ENCODE measurements at regions not wholly inside any gene's neighbourhood (a gene's known extent, or its start where the extent isn't known, plus 50 kb on each side); places are given as distances from the start of the nearest gene placed in this dataset.

- peak; percentile 97 for TF ChIP-seq ARID5B (CRISPR knock-in tag; IDR thresholded peaks at IDR 0.05)
- TF ChIP-seq NCOA2 (CRISPR knock-in tag; IDR thresholded peaks at IDR 0.05) = peak; percentile 94
- TF ChIP-seq ZNF781 (CRISPR knock-in tag; IDR thresholded peaks at IDR 0.05; ENCODE audit: borderline replicate concordance, not compliant biosample characterization) = no peak
- TF ChIP-seq ZNF33A (CRISPR knock-in tag; IDR thresholded peaks at IDR 0.05; ENCODE audit: borderline replicate concordance) = no peak
- 0 out of 2 replicates have a peak, but pooled peaks have one; percentile 33 for TF ChIP-seq GATA4 (IDR thresholded peaks at IDR 0.05; ENCODE audit: borderline replicate concordance, low read depth)
- no peak for TF ChIP-seq XBP1 (CRISPR knock-in tag; IDR thresholded peaks at IDR 0.05)
- no peak for TF ChIP-seq RBM22 (optimal IDR thresholded peaks at IDR 0.05; ENCODE audit: low read length)
- TF ChIP-seq ATF3 (CRISPR knock-in tag; IDR thresholded peaks at IDR 0.05) = peak; percentile 86; the same call in 1 of the 2 replicates
- no peak for TF ChIP-seq YY1 (IDR thresholded peaks at IDR 0.05; ENCODE audit: insufficient read depth, insufficient replicate concordance, low read depth, low read length)
- TF ChIP-seq LRRFIP1 (CRISPR knock-in tag; conservative IDR thresholded peaks at IDR 0.05) = no peak
- TF ChIP-seq TFE3 (CRISPR knock-in tag; IDR thresholded peaks at IDR 0.05) = 0 out of 2 replicates have a peak, but pooled peaks have one; percentile 45
- TF ChIP-seq FOSL1 (CRISPR knock-in tag; IDR thresholded peaks at IDR 0.05; ENCODE audit: borderline replicate concordance) = peak; percentile 83; the same call in 1 of the 2 replicates
- TF ChIP-seq CREM (IDR thresholded peaks at IDR 0.05) = peak; percentile 81
- TF ChIP-seq CREM (CRISPR knock-in tag; IDR thresholded peaks at IDR 0.05) = no peak
- peak; percentile 65; the same call in 1 of the 2 replicates for TF ChIP-seq MYPOP (CRISPR knock-in tag; IDR thresholded peaks at IDR 0.05)
- TF ChIP-seq PHF21A (CRISPR knock-in tag; IDR thresholded peaks at IDR 0.05) = peak; percentile 59; the same call in 1 of the 2 replicates
- TF ChIP-seq ZNF18 (CRISPR knock-in tag; IDR thresholded peaks at IDR 0.05; ENCODE audit: insufficient replicate concordance) = no peak
- no peak; the same call in 1 of the 2 replicates for TF ChIP-seq SALL1 (CRISPR knock-in tag; IDR thresholded peaks at IDR 0.05)
- TF ChIP-seq RORA (CRISPR knock-in tag; IDR thresholded peaks at IDR 0.05) = no peak
These were observed 93.6 kb upstream of the ADGRF1 start (continued) for GRCh38 chr6:47135772-47136171.
